Stimulated activated CD4-positive, alpha-beta T cell treated with anti-CD3 and anti-CD28 coated beads, Interleukin-4, amount 100 ng/mL, for 24 hours (primary cell): ENCODE measurements at regions not wholly inside any gene's neighbourhood (a gene's known extent, or its start where the extent isn't known, plus 50 kb on each side); places are given as distances from the start of the nearest gene placed in this dataset.

Source experiments
- DNase-seq: peaks from one replicate; pipeline ENCODE4 v3.0.0-alpha.2; 2020

GRCh38 chr13:106161146-106161545, 374.3 kb downstream of the EFNB2 start:
- no peak for DNase-seq

GRCh38 chr13:106159295-106160195, 375.9 kb downstream of the EFNB2 start:
- DNase-seq: no peak

GRCh38 chr13:106156468-106156867, 379.0 kb downstream of the EFNB2 start:
- no peak for DNase-seq

GRCh38 chr13:106155411-106155810, 380.1 kb downstream of the EFNB2 start:
- DNase-seq: no peak

- DNase-seq: no peak
Measured at GRCh38 chr13:106153876-106154275, 381.6 kb downstream of the EFNB2 start.

GRCh38 chr13:106153041-106153440, 382.4 kb downstream of the EFNB2 start:
- DNase-seq: no peak

- no peak for DNase-seq
Measured at GRCh38 chr13:106152047-106152446, 383.4 kb downstream of the EFNB2 start.

- DNase-seq: no peak
Measured at GRCh38 chr13:106151056-106151699, 384.3 kb downstream of the EFNB2 start.

- DNase-seq: no peak
Measured at GRCh38 chr13:106145997-106146864, 389.2 kb downstream of the EFNB2 start.

- DNase-seq: no peak
Measured at GRCh38 chr13:106145070-106145469, 390.4 kb downstream of the EFNB2 start.

GRCh38 chr13:106143930-106144709, 391.3 kb downstream of the EFNB2 start:
- no peak for DNase-seq

GRCh38 chr13:106143392-106143791, 392.1 kb downstream of the EFNB2 start:
- DNase-seq: no peak

GRCh38 chr13:106140476-106140875, 395.0 kb downstream of the EFNB2 start:
- DNase-seq: no peak

- DNase-seq: no peak
Measured at GRCh38 chr13:106139942-106140341, 395.5 kb downstream of the EFNB2 start.

- no peak for DNase-seq
Measured at GRCh38 chr13:106139377-106139776, 396.1 kb downstream of the EFNB2 start.

GRCh38 chr13:106138620-106139019, 396.8 kb downstream of the EFNB2 start:
- DNase-seq: no peak

- no peak for DNase-seq
Measured at GRCh38 chr13:106133025-106133424, 402.4 kb downstream of the EFNB2 start.

- DNase-seq: no peak
Measured at GRCh38 chr13:106132216-106132615, 403.2 kb downstream of the EFNB2 start.

- no peak for DNase-seq
Measured at GRCh38 chr13:106129993-106130392, 405.5 kb downstream of the EFNB2 start.

GRCh38 chr13:106129273-106129672, 406.2 kb downstream of the EFNB2 start:
- DNase-seq: no peak

GRCh38 chr13:106122234-106122633, 413.2 kb downstream of the EFNB2 start:
- DNase-seq: no peak

GRCh38 chr13:106121173-106121754, 414.2 kb downstream of the EFNB2 start:
- no peak for DNase-seq
